ENCODE measurements at regions not wholly inside any gene's neighbourhood (a gene's known extent, or its start where the extent isn't known, plus 50 kb on each side); places are given as distances from the start of the nearest gene placed in this dataset.

GRCh38 chr7:106968160-106968559, 76.3 kb upstream of the PRKAR2B start:
- no peak for TF ChIP-seq CTCF (IDR thresholded peaks at IDR 0.05)
- no peak for TF ChIP-seq ZFX (IDR thresholded peaks at IDR 0.05; ENCODE audit: borderline replicate concordance)
